ENCODE measurements at regions not wholly inside any gene's neighbourhood (a gene's known extent, or its start where the extent isn't known, plus 50 kb on each side); places are given as distances from the start of the nearest gene placed in this dataset.

GRCh38 chr9:86667307-86667706 lies 280.0 kb downstream of the GAS1 start:
- TF ChIP-seq POLR2A (IDR thresholded peaks at IDR 0.05; ENCODE audit: low read length) (no peak), GATA1 (IDR thresholded peaks at IDR 0.05; ENCODE audit: low read depth, low read length) (no peak)

Data from erythroblast (primary cell).